ENCODE measurements at regions not wholly inside any gene's neighbourhood (a gene's known extent, or its start where the extent isn't known, plus 50 kb on each side); places are given as distances from the start of the nearest gene placed in this dataset.

DNA sequence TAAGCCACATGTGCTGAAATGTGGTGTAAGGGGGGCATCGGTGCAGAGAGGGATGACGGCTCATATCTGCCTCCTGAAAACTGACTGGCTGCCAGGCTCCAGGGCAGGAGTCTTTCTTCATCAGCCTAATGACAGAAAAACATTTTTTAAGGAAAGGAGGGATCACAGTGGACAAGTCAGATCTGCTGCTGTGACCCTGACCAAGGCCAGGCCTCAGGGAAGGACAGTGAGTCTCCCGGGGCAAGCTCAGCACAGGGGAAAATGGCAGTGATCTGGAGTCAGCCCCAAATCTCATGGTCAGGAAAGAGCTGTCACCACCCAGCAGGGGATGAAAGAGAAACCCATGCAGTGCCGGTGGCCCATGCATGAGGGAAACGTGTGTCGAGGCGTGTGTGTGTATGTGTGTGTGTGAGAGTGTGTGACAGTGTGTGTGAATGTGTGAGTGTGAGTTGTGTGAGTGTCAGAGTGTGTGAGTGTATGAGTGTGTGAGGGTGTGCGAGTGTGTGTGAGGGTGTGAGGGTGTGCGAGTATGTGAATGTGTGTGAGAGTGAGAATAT, 134.5 kb downstream of the INHBB start:
- no peak for DNase-seq

DNA sequence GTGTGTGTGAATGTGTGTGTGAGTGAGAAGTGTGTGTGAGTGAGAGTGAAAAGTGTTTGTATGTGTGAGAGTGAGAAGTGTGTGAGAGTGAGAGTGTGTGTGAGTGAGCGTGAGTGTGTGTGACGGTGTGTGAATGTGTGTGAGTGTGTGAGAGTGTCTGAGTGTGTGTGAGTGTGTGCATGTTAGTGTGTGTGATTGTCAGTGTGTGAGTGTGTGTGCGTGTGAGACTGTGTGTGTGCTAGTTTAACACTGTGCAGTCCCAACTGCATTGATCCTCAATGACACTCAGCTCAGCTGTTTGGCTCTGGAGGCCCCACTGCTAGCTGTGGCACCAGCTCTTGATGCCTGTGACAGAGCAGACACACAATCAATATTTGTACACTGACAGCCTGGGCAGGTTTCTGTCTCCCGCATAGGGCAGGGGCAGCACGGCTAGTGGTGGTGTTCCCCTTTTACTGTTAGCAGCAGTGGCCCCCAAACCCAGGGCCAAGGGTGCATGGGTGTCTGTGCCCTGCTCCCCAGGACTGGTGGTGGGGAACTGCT, 135.0 kb downstream of the INHBB start:
- no peak for DNase-seq

DNA sequence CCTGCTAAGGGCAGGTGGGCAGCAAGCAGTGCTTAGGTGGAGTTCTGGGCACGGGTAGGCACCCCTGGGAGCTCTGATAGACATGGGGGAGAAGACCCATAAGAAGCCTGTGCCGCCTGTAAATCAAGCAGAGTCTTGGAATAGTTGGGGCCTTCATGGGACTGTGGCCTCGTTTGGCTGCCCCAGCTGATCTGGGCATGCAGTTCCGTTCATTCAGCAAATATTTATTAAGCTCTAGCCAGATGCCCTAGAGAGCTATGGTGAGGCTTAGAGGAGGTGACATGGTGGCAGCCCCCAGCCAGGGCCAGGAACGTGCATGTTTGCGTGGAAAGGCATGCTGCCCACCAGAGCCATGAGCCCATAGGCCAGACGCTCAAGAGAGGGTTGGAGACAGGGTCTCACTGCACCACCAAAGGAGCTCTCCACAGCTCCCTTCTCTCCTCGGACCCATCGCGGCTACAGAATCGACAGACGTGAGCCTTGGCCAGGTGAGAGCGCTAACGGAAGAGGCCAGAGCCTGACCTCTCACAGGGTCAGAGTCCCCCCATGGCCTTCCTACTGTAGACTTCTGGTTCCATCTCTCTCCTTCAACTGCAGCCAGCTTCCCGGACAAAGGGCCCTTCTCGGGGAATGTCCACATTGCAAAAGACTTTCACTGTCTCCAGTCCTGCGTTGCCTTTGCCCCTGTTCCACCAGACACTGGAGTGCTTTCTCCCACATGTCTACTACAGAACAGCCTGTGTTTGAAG, 135.7 kb downstream of the INHBB start:
- DNase-seq, result no peak

DNA sequence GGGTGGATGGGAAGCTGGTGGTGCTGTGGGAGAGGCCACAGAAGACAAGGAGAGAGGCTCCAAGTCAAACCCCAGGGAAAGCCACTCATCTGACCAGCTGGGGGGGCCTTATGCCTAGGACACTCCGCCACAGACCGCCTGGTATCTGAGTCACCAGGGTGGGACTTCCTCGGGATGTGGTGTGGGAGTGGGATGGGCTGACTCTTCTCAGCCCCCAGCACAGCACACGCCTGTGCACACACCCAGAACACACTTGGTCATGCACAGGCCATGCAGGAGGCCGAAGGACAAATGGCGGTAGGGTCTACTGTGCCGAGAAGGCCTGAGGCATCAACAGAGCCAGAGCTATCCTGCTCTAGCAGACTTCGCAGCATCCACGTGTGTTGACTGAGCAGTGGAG, 136.4 kb downstream of the INHBB start:
- no peak for DNase-seq

DNA sequence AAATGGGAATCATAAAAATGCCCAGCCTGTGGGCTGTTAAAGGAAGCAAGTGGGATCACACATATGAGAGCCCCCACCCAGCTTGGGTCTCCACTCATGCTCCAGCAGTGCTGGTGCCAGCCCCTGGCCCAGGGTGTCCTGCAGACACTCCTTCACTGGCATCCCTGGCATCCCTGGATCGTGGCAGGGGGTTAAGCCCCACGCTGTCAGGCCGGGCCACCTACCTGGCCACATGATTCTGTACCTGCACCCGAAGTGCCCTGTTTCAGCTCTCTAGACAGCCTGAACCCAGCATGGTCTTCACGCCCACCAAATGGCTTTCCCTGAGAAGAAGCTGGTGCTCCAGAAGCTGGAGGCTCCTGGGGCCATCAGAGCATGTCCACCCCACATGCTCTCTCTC, 137.4 kb downstream of the INHBB start:
- no peak for DNase-seq

DNA sequence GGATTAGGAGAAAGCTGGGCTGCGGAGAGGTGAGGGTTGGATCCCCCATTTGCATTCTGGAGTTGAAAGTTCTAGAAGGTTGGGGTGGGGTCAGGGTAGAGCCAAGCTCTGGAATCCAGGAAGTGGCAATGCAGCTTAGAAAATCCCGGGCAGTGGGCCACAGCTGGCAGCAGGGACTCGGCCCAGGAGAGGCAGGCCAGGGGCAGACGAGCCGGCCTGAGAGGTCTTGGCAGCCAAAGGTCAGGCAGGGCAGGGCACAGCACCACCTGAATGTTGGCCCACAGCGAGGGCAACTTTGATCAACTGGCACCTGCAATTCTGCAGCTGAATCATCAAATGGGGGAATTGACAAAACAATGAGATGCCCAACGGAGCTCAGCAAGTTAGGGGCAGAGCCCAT, 139.2 kb downstream of the INHBB start:
- no peak for DNase-seq

DNA sequence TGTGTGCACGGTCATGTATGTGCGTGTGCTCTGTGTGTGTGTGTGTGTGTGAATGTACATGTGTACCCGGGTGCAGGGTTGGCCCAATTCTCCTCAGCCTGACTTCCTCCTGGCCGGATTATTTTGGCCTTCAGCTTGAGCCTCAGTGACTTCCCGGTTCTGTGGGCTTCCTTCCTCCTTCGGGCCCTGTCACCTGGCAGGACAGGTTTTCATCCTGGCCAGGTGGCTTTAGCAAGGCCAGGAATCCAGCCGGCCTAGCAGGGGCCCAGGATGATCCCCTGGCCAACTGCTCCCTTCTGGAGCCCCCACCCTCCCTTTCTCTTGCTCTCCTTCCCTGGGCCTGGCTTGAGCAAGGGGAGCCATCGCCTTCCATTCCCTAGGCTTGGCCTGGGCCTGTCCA, 140.5 kb downstream of the INHBB start:
- no peak for DNase-seq

DNA sequence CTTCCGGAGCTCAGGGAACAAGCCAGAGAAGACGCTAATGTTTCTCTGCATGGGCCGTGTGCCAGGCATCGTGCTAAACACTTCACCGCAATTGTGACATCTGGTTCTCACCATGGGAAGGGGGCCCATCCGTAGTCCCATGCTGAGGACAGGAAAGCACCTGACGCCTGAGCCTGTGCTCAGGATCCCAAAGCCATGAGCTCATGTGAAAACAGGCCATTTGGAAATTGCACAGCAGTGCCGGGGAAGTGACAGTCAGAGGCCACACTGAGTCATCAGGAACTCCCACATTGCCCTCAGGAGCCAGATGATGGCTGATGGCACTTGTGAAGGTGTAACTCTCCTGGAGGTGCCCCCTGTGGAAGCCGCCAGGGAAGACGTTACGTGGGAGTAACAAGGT, 141.0 kb downstream of the INHBB start:
- DNase-seq, result no peak

DNA sequence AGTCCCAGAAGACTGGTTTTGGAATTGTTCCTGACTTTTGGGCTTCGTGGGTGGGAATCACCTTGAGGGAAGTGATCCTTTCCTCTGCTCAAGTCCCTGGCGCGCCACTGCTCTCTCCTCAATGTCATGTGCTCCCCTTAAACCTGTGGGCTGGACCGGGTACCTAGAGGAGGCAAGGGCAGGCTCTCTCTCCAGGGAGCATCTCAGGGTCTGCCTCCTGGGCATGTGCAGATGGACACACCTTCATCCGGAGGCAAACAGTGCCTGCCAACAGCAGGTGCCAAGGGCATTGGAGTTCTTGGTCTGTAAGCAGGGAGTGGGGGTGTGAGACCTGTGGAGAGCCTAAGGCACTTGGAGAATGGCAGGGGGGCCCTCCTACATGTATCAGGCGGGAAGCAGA, 142.6 kb downstream of the INHBB start:
- DNase-seq, result no peak

DNA sequence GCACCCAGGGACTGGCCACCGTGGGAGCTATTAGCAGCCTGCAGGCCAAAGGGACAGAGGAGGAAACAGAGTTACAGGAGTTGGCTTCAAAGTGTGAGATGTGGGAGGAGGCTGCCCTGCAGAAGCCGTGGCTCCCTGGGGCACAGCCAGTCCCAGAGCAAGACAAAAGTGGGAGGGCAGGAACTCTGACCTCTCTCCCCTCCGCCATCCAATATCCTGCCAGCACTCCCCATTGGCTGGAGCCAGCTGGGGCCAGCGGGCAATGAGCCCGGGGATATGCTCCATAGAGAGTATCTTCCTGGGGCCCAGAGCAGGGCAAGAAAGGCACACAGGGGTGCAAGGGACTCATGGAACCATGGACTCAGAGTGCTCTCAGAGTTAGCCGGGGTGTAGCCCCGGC, 143.1 kb downstream of the INHBB start:
- DNase-seq, result no peak

DNA sequence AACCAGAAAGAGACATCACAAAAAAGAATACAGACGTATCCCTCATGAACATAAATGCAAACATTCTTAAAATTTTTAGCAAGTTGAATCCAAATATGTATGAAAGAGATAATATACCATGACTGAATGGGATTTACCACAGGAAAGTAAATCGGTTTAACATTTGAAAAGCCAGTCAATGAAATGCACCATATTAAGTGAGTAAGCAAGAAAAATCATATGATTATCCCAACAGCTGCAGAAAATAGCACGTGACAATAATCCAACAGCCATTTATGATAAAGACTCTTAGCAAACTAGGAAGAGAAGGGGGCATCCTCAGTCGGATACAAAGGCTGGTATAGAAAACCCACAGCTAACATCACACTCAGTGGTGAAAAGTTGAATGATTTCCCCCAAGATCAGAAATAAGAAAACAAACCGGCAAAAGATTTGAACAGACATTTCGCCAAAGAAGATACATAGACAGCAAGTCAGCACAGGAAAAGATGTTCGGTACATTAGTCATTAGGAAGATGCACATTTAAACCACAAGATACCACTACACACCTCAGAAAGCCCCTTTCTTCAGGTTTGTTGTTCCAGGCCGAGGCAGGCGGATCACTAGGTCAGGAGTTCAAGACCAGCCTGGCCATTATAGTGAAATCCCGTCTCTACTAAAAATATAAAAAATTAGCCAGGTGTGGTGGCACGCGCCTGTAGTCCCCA, 144.3 kb downstream of the INHBB start:
- DNase-seq, result no peak

DNA sequence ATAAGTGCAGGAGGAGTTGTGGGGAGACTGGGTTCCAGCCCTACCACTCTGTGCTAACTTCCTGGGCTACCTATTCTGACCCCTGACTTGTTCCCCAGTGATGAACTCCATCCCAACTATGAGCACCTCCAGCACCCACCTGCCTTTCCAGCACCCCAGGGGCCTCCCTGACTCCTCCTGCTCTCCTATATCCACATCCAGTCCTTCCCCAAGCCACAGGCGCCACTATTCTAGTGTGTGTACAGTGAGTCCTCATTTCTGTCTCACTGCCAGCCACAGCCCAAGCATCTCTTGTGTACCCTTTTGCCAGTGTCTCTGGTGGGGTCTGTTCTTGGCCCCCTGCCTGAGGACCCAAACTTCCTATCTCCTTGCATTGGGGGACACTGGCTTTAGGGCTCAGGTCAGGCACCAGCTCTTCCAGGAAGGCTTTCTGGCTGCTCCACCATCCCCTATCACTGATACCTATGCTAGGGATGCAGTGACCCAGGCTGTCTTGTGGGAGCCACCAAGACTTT, 145.2 kb downstream of the INHBB start:
- DNase-seq, result no peak

DNA sequence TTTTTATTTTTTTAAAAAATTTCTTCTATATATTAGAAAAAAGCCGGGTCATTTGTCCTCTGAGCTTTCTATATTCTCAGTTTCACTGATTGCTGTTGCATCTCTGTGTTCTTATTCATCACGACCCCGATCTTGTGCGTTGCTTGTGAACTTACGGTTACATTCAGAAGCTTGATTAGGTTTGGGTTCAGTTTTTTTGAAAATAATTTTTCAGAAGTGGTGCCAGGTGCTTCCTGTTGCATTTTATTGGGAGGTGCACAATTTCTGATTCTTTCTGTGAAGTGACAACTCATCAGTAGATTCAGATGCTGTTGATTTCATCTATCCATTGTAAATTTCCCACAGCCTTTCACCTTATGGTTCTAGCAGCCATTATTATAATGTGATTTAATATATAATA, 147.3 kb downstream of the INHBB start:
- no peak for DNase-seq

DNA sequence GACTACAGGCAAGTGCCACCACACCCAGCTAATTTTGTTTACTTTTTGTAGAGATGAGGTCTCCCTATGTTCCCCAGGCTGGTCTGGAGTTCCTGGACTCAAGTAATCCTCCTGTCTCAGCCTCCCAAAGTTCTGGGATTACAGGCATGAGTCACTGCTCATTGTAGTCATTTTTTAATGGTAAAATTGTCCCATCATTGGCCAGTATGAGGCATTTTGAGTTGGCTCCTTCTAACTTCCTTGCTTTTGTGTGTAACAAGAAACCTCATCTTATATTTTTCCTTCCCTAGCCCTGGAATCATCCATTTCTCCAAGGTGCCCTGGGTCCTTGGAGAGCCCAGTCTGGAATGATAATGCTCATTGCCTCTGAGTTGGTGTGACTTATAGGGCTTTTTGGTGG, 148.5 kb downstream of the INHBB start:
- no peak for DNase-seq

DNA sequence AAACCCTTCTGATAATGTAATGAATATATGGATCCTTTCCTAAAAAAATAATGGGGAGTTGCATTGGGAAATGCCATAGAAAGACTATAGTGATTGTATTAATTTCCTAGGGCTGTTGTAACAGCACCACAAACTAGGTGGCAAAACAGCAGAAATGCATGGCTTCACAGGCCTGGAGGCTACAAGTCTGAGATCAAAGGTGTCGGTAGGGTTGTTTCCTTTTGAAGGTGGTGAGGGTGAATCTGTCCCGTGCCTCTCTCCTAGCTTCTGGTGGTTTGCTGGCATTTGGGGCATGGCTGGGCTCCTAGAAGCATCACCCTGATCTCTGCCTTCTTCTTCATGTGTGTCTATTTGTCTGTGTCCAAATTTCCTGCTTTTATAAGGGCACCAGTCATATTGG, 149.7 kb downstream of the INHBB start:
- DNase-seq, result no peak

DNA sequence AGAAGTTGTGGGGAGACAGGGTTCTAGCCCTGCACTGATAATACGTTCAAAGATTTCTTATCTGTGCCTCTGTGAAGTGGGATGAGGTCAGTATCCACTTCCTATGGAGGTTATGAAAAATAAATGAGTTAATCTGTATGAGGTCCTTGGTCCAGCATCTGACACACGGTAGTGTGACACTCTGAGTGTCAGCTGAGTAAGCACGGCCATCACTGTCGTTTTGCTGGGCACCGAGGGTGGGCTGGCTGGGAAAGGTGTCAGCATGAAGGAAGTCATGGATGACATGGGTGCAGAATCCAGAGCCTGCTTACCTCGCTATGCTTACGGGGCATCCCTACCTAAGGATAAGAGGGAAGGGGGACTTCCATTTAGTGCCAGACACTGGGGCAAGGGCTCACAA, 150.3 kb downstream of the INHBB start:
- DNase-seq, result no peak

DNA sequence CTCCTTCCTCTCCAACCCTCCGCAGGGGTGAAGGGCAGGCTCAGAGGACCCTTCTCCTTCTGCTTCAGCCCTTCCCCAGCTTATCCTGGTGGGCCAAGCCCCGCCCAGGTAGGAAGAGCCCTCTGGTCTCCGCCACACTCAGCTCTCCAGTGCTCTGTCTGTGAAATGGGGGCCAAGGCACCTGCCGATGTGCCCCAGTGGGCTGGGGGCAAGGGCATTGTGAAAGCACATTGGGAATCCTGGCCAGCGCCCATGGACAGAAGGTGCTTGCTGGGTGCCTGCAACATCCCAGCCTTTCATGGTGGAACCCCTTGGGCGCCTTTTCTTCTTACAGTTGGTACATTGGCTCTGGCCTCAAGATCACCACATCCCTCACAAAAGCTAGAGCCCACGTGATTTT, 150.8 kb downstream of the INHBB start:
- no peak for DNase-seq

DNA sequence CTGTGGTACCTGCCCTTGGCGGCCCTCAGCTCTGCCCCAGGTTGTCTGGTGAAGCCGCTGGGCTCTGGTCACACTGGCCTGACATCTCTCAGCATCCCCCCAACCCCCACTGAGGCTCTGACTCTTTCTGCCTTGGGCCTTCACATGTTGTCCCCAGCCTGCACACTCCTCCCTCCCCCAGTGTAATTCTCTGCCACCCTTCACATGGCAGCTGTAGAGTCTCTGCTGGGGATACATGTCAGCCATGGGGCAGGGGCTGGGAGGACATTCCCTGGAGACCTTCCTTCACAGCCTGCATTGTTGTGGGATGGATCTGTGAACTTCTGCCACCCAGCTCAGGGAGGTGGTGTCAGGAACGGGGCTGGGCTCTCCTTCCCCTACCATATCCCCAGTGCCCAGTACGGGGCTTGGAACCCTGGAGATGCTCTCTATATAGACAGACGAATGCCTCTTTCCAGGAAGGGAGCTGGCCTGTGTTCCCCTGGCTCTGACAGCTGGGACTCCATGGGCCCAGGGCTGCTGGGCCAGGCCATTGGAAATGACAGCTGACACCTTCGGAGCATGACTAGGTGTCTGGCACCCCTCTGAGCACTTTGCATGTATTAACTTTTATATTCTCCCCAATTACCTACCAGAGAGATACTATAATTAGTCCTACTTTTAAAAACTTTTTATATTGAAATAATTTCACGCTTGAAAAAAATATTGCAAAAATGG, 151.5 kb downstream of the INHBB start:
- no peak for DNase-seq

DNA sequence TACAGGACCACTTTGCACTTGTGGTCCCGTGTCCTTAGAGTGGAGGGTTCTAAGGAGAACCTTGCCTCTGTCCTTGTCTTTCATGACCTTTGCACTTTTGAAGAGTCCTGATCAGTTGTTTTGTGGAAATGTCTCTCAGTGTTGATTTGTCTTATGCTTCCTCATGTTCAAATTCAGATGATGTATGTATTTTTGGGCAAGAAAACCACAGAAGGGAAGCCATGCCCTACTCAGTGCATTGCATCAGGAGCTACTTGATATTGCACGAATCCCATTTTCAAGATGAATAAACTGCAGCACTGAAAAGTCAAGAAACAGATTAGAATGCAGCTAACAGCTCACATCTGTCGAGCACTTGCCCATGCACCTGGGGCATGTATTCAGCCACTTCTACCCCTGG, 152.2 kb downstream of the INHBB start:
- no peak for DNase-seq

DNA sequence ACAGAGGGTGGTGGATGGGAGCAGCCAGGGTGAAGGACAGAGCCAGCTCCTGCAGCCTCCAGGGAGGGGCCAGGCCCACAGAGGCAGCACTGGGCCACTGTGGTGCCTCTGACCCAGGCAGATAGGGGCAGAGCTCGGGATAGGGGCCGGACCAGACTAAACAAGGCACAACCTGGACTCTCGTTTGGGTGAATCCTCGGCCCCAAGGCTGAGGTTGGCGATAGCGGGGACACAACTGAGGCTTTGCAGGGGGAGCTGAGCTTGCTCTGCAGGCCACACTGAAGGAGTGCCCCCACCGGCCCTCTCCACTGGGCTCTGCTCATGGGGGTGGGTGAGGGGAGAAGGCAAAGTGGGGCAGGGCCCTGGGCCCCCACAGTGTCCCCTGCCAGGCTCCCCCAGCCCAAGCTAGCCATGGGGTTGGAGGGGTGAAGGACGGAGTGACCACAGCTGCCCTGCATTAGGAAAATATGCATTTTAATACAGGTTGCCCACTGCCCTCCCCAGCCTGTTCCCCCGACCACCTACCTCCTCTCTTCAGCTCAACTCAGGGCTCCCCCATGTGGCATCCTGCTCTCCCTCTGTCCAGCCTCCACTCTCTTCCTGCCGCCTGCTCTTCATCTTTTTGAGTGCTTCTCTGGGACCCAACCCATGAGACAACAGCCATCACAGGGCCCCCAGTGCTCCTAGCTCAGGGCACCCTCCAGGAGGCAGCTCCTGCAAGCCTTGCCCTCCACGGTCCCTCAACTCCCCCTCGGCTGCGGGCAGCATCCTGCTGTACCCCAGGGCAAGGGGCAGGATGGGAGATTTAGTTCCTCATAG, 152.8 kb downstream of the INHBB start:
- DNase-seq, result no peak

DNA sequence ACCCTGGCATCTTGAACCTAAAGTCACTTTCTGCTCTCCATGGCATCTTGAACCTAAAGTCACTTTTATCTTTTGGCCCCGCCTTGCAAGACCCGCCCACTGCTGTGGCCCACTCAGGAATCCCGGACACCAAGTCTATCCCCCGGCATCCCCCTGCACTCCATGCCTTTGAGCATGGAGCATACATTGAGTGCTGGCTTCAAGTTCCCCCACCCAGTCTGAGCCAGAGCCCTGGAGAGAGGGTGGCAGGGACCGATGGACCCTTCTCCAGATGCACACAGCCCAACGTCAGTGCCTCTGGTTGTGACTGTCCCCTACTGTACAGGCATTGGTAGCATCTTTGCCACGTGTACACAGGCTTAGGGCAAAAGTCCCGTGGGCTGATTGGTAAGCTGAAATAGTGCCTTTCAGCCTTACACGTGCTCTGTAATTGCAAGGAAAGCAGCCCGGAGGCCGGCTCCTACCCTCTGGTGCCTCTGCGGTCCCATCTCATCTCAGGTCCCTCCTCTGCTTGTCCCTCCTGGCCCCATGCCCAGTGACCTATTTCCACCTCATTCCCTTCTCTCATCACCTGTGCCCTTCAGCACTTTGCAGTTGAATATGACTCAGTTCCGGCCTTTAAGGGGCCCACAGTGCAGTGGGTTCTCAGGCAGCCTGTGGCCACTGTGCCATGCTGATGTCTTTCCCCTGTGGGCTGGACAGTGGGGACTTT, 154.0 kb downstream of the INHBB start:
- DNase-seq, result no peak
